OCI-LY7 (cell line): ENCODE measurements at regions not wholly inside any gene's neighbourhood (a gene's known extent, or its start where the extent isn't known, plus 50 kb on each side); places are given as distances from the start of the nearest gene placed in this dataset.

ENCODE experiments used
- BruUV-seq: library from RNA; stranded (reverse); fragments of 400-500 nt; replicated peaks from 2 replicates; lab custom pipeline; 2021; lab: Mats Ljungman, UMichigan
- CTCF ChIA-PET: fragments of 300-600 bp; sonication (Branson Sonifier 250); formaldehyde crosslinking; loops from one replicate; lab custom pipeline; 2022; ENCODE audit warnings: antibody characterized with exemption; ENCODE audit not compliant: unreplicated experiment; lab: Charles Lee
- POLR2A ChIA-PET: fragments of 300-600 bp; sonication (Branson Sonifier 250); formaldehyde crosslinking; loops from one replicate; lab custom pipeline; 2022; ENCODE audit warnings: antibody characterized with exemption; lab: Charles Lee
- DNase-seq: peaks from one replicate; pipeline ENCODE4 v3.0.0-alpha.2; 2015; ENCODE audit warnings: low spot score
- H2AFZ ChIP-seq: fragments of 200-600 bp; sonication (generic), shearing (Covaris generic); 2 replicates; pipeline ENCODE4 v1.6.1; 2014; ENCODE audit warnings: mild to moderate bottlenecking, antibody characterized with exemption, low read length, moderate library complexity
- H3K27ac ChIP-seq: fragments of 200-600 bp; sonication (generic); 2 replicates; pipeline ENCODE4 v1.5.1; 2014; ENCODE audit warnings: mixed run types, low read depth, mild to moderate bottlenecking, moderate library complexity, low read length, inconsistent platforms; ENCODE audit not compliant: poor library complexity, severe bottlenecking
- H3K36me3 ChIP-seq: fragments of 200-600 bp; sonication (generic); 2 replicates; pipeline ENCODE4 v1.6.1; 2014; ENCODE audit warnings: mild to moderate bottlenecking, antibody characterized with exemption, low read length, moderate library complexity, mixed read lengths; ENCODE audit not compliant: insufficient read depth
- H3K4me1 ChIP-seq: fragments of 200-600 bp; sonication (generic); 2 replicates; pipeline ENCODE4 v1.5.1; 2014; ENCODE audit warnings: mild to moderate bottlenecking, low read length; ENCODE audit not compliant: insufficient read depth, poor library complexity, severe bottlenecking
- H3K4me2 ChIP-seq: fragments of 200-600 bp; sonication (generic); 2 replicates; pipeline ENCODE4 v1.6.1; 2014; ENCODE audit warnings: mild to moderate bottlenecking, low read length
- H3K4me3 ChIP-seq: fragments of 200-600 bp; sonication (generic); 2 replicates; pipeline ENCODE4 v1.5.1; 2014; ENCODE audit warnings: mild to moderate bottlenecking, low read depth, low read length; ENCODE audit not compliant: poor library complexity, severe bottlenecking
- H3K79me2 ChIP-seq: fragments of 200-600 bp; sonication (generic); 2 replicates; pipeline ENCODE4 v1.6.1; 2016; ENCODE audit warnings: low read depth, mild to moderate bottlenecking, low read length, moderate library complexity, mixed read lengths; ENCODE audit not compliant: insufficient read depth
- H3K9me2 ChIP-seq: fragments of 200-600 bp; sonication (generic); 2 replicates; pipeline ENCODE4 v1.6.1; 2016; ENCODE audit warnings: mild to moderate bottlenecking, low read length, mixed read lengths; ENCODE audit not compliant: insufficient read depth
- H3K9me3 ChIP-seq: fragments of 200-600 bp; sonication (generic); 2 replicates; pipeline ENCODE4 v1.6.1; 2014; ENCODE audit warnings: mild to moderate bottlenecking, mixed run types, low read length, mixed read lengths
- H4K20me1 ChIP-seq: fragments of 200-600 bp; sonication (generic); 2 replicates; pipeline ENCODE4 v1.6.1; 2014; ENCODE audit warnings: mild to moderate bottlenecking, antibody characterized with exemption, low read length, moderate library complexity, mixed read lengths; ENCODE audit not compliant: insufficient read depth
- EZH2phosphoT487 ChIP-seq: fragments of 200-600 bp; sonication (generic); IDR thresholded peaks from 2 replicates; pipeline ENCODE4 v1.6.1; 2018; ENCODE audit warnings: low read depth, borderline replicate concordance, mild to moderate bottlenecking, mixed run types, antibody characterized with exemption, low read length, moderate library complexity, mixed read lengths
- intact Hi-C: fragments of 100-400 bp; cut with micrococcal nuclease; formaldehyde crosslinking; loops from one replicate; pipeline ENCODE4 v1.10.0; 2022; ENCODE audit not compliant: unreplicated experiment
- TF ChIP-seq, protein P1 (sequence below): fragments of 200-600 bp; sonication (generic); conservative IDR thresholded peaks from 2 replicates; pipeline ENCODE4 v1.5.1; 2014; ENCODE audit warnings: mild to moderate bottlenecking, antibody characterized with exemption, low read length, moderate library complexity, mixed read lengths

DNA sequence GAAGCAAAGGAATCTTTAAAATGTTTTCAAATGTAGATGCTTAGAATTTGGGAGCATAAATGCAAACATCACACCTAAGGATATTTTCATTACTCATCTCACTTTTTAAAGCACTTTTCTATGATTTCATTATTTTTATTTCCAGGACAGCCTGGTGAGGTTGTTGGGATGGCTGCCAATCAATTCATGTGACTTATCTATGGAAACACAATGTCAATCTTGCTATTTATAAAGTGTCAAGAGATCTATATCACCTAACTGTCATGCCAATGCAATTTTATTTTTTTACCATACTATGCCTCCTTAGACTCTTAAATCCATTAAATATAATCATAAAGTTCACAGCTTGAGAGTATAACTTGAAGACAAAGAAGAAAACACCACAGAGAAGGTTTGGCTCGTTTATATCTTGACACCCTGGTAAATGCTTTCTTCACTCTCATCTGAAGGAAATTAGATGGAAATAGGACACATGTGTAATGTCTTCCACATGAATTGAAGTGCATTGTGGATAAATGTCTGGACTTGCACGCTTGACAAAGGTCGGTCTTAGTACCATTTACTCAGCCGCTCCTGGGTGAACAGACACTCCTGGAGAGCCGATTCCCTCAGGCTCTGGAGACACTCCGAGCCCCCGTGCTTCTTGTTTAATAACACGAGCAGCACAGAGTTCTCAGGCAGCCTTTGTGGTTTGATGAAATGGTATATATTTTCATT, 425.7 kb upstream of the FAT1 start:
- no peak overlapping the region for H3K27ac ChIP-seq
- H3K4me2 ChIP-seq = no peak overlapping the region
- H3K9me2 ChIP-seq = no peaks in the 10 kb centered on the region
- TF ChIP-seq EZH2phosphoT487 = no peak
- TF ChIP-seq, protein P1, sequence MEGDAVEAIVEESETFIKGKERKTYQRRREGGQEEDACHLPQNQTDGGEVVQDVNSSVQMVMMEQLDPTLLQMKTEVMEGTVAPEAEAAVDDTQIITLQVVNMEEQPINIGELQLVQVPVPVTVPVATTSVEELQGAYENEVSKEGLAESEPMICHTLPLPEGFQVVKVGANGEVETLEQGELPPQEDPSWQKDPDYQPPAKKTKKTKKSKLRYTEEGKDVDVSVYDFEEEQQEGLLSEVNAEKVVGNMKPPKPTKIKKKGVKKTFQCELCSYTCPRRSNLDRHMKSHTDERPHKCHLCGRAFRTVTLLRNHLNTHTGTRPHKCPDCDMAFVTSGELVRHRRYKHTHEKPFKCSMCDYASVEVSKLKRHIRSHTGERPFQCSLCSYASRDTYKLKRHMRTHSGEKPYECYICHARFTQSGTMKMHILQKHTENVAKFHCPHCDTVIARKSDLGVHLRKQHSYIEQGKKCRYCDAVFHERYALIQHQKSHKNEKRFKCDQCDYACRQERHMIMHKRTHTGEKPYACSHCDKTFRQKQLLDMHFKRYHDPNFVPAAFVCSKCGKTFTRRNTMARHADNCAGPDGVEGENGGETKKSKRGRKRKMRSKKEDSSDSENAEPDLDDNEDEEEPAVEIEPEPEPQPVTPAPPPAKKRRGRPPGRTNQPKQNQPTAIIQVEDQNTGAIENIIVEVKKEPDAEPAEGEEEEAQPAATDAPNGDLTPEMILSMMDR = no peak
- CTCF ChIA-PET = no interaction called here
- H4K20me1 ChIP-seq = no peaks in the 10 kb centered on the region
- no peak overlapping the region for H2AFZ ChIP-seq
- peaks cover 8% of the 10 kb centered on the region for H3K4me1 ChIP-seq
- H3K79me2 ChIP-seq = no peaks in the 10 kb centered on the region
- H3K9me3 ChIP-seq = peaks cover 9% of the 10 kb centered on the region; the same call in 1 of the 2 replicates
- POLR2A ChIA-PET = interaction anchor here (0.7 kb wide), 1 partner anchor 42 kb away, joined by 3 read pairs; no protein-coding TSS in a partner anchor
- BruUV-seq = no TSS peak
- intact Hi-C loops = no loop called here
- no peak for DNase-seq
- H3K4me3 ChIP-seq = no peak overlapping the region
- H3K36me3 ChIP-seq = no peaks in the 10 kb centered on the region

DNA sequence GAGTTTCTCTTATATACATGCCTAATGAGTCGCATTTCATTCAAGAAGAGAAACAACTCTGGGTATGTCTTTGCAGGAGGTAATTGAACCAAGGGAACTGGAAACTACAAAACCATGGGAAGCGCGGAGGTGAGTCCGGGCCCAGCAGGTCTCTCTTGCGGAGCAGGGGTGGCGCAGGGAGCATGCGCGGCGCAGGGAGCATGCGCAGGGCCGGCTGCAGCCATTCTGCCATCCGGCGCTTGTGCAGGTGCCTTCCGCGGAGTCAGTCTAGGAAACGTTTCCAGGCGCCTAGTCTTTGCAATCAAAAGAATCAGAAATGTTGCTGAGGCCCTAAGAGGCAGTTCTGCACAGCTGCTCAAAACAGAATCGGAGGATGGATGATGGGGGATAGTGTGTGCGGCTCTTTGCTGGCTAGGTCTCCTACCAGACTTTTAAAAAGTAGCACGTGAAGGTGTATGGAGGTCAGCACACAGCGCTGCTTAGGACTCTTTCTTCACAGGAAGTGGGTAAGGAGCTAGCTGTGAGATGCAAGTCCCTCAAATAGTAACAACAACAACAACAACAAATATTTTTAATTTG, 433.8 kb upstream of the FAT1 start:
- Histone ChIP-seq H3K36me3 (no peaks in the 10 kb centered on the region; the same call in 1 of the 2 replicates), H3K9me3 (peaks cover 10% of the 10 kb centered on the region; the same call in 1 of the 2 replicates), H4K20me1 (no peaks in the 10 kb centered on the region), H3K4me2 (no peak overlapping the region), H3K9me2 (no peaks in the 10 kb centered on the region), H2AFZ (no peak overlapping the region), H3K27ac (no peak overlapping the region), H3K4me1 (peaks cover 12% of the 10 kb centered on the region), H3K4me3 (no peak overlapping the region), H3K79me2 (no peaks in the 10 kb centered on the region)
- intact Hi-C loops = no loop called here
- CTCF ChIA-PET = no interaction called here
- DNase-seq = no peak
- BruUV-seq = no TSS peak
- POLR2A ChIA-PET = no interaction called here
- TF ChIP-seq, protein P1 = no peak
- TF ChIP-seq EZH2phosphoT487 = no peak

DNA sequence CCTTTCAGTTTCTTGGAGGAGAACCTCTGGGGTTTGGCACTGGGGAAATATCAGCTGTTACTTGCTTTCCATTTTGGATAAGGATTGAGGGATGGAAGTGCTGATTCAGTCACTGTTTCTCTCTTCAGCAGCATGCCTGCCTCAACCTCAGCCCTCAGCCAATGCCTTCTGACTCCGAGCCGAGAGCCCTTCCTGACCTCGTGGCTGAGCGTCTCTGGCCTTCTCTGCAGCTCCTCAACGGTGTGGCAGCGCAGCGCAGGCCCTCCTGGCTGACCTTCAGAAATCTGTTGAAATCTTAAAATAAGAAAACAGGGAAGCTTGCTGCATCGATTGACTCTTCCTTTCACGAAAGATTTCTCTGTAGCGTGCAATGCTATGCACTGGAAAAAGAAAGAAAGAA, 434.3 kb upstream of the FAT1 start:
- POLR2A ChIA-PET = no interaction called here
- intact Hi-C loops = no loop called here
- H3K4me2 ChIP-seq = no peak overlapping the region
- H4K20me1 ChIP-seq = no peaks in the 10 kb centered on the region
- no peaks in the 10 kb centered on the region for H3K9me2 ChIP-seq
- H3K4me1 ChIP-seq = peaks cover 6% of the 10 kb centered on the region
- no peak for DNase-seq
- H3K9me3 ChIP-seq = peaks cover 10% of the 10 kb centered on the region; the same call in 1 of the 2 replicates
- H3K79me2 ChIP-seq = no peaks in the 10 kb centered on the region
- H2AFZ ChIP-seq = no peak overlapping the region; the same call in 1 of the 2 replicates
- TF ChIP-seq, protein P1 = no peak
- no peak for TF ChIP-seq EZH2phosphoT487
- no peak overlapping the region for H3K4me3 ChIP-seq
- BruUV-seq = no TSS peak
- CTCF ChIA-PET = no interaction called here
- H3K36me3 ChIP-seq = no peaks in the 10 kb centered on the region; the same call in 1 of the 2 replicates
- H3K27ac ChIP-seq = no peak overlapping the region
